AG08396 (cell line): ENCODE measurements at regions not wholly inside any gene's neighbourhood (a gene's known extent, or its start where the extent isn't known, plus 50 kb on each side); places are given as distances from the start of the nearest gene placed in this dataset.
"Not testable (repeated sequence)": the region's sequence is repeated elsewhere in the genome, so short reads cannot be mapped to it uniquely, and the experiment has no call there.

ENCODE experiments used
- DNase-seq: peaks from one replicate; pipeline ENCODE4 v3.0.0; 2012; ENCODE audit warnings: low spot score, mixed read lengths

DNA sequence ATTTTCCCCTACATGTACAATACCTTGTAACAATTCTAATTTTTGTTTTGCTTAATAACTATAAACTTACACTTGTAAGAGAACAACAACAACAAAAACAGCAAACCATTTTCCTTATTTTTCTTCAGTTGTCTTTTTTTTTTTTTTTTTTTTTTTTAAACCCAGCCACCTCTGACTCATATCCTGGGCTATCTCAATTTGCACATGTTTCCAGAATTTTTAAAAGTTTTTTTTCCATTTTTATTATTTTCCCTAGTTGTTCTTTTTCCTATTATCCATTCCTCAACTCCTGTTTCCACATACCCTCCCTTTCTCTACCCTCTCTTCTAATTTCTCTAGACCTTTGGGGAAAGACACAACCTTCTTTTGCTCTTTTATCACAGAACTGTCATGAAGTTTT is 112.5 kb downstream of the EFEMP1 start:
- peak; percentile 23 for DNase-seq

DNA sequence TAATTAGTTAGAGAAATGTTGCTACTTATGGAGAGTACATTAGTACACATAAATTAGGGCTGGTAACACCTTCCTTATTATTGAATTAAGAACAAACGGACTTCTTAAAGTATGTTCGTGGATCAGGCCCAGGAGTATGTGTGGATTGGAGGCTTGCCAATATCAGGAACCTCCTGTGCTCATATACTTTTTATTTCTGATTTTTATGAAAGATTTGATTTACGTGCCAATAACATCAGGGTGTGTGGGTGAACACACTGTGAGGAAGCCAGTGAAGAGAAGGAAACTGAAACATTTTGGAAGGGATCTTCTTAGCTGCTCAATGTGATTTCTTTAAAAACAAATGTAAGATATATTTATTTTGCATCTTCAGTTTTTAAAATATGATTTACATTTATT is 113.0 kb downstream of the EFEMP1 start:
- no peak for DNase-seq

DNA sequence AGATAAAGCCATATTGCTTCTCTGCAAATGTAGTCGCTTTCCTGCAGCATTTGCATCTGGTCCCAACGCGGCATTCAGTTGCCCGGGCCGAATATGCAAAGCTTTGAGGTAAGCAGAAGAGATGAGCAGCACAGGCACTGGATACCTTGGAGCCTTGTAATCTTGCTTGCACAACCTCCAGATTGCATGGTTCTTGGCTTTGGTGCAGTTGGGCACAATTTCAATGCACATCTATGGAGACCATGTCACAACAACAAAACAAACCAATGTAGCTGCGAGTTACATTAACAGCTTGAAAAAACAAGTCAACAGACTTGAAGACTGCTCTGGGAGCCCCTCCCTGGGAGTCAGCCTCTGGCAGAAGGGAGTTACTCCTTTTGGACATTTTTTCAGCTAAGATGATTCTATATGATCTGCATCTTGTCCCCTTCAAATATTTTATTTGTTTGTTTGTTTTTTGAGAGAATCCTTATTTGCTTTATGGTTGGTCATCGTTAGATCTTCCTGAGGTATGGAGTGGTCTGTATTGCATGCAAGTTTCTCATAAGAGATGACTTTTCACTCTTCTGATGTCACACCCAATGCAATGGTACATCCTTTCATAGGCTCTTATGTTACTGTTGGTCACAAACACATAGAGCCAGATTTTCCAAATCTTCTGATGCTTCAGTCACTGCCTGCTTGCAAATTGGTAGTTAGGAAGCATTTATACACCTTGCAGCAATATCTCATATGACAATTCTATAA is 113.5 kb downstream of the EFEMP1 start:
- DNase-seq = peak; percentile 5

- no peak for DNase-seq
These were observed 114.3 kb upstream of the PNPT1 start for GRCh38 chr2:55807900-55808299.

DNA sequence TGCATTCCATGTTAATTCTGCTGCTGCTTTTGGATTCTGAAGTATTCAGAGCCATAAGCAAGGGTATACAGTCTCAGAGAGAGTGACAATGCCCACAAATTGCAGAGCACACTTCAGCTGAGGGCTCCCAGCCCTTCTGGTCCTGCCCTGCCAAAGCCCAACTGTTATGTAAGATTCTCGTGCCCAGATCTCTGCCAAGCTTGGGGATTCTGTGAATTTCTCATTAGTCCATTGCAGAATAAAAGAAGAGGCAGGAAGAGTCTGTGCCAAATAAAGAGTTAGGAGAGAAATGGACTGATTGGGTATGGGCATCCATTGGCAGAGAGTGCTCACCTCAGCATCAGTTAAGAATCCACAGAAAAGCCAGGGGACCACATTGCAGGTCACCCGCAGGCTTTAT is 112.0 kb upstream of the PNPT1 start:
- DNase-seq = no peak

DNA sequence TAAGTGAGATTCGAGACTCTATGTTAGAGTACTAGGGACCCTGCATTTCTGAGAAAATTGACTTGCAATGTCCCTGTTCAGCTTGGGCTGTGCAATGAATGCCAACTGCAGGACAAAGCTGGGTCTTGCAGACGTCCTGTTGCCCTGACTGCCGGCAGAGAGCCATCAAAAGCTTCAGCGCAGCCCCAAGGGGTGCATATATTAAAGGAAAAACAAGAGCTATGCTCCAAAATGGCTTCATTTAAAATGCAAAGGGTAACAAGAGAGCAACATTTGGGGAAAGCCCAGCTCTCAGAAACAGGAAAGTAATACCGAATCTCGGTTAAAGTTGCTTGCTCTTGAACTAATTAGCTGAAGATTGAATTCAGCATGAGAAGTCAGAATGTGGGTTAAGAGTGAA is 110.9 kb upstream of the PNPT1 start:
- no peak for DNase-seq

GRCh38 chr2:55802067-55802466 is 108.4 kb upstream of the PNPT1 start:
- DNase-seq = no peak

- DNase-seq = no peak
These were observed 107.8 kb upstream of the PNPT1 start for GRCh38 chr2:55801436-55801835.

GRCh38 chr2:55799624-55800023 is 106.0 kb upstream of the PNPT1 start:
- DNase-seq = not testable (repeated sequence)

DNA sequence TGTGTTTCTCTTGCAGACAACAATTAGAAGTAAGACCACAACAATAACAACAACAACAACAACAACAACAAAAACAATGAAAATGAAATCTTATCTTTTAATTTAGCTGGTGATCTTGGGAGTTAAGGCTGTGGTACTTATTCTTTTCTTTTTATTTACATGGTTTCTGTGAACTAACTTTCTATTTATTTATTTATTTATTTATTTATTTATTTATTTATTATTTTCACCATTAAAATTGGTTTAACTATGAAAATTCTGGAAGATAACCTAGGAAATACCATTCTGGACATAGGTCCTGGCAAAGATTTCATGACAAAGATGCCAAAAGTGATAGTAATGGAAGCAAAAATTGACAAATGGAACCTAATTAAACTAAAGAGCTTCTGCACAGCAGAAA is 102.5 kb upstream of the PNPT1 start:
- no peak for DNase-seq

DNA sequence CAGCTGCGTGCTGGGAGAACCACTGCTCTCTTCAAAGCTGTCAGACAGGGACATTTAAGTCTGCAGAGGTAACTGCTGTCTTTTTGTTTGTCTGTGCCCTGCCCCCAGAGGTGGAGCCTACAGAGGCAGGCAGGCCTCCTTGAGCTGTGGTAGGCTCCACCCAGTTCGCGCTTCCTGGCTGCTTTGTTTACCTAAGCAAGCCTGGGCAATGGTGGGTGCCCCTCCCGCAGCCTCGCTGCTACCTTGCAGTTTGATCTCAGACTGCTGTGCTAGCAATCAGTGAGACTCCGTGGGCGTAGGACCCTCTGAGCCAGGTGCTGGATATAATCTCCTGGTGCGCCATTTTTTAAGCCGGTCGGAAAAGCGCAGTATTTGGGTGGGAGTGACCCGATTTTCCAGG is 100.0 kb upstream of the PNPT1 start:
- not testable (repeated sequence) for DNase-seq

DNA sequence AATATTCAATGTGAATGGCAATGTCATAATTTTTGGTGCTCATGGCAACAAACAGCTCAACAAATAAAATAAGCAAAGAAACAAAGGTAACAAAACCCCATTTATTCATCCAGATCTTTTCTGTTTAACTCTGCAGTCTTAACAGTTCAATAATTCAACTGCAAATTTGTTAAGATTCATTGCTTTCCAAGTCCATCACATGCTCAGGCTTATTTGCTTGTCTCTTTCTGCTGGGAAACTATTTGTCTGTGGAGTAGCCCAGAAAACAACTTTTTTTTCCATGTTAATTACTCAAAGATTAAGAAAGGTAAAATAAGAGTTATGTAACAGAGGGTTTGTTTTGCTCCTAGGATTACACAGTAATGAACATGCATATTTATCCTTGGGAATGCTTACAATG is 92.6 kb upstream of the PNPT1 start:
- no peak for DNase-seq

DNA sequence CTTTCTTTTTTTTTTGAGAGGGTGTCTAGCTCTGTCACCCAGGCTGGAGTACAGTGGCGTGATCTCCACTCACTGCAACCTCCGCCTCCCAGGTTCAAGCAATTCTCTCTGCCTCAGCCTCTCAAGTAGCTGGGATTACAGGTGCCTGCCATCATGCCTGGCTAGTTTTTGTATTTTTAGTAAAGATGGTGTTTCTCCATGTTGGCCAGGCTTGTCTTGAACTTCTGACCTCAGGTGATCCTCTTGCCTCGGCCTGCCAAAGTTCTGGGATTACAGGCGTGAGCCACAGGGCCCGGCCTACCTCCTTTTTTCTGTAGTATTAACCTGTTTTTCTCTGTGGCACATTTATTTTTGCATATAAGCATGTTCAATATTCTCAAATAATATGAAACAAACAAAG is 90.1 kb upstream of the PNPT1 start:
- not testable (repeated sequence) for DNase-seq

GRCh38 chr2:55782528-55783173 is 89.0 kb upstream of the PNPT1 start:
- DNase-seq = no peak

DNA sequence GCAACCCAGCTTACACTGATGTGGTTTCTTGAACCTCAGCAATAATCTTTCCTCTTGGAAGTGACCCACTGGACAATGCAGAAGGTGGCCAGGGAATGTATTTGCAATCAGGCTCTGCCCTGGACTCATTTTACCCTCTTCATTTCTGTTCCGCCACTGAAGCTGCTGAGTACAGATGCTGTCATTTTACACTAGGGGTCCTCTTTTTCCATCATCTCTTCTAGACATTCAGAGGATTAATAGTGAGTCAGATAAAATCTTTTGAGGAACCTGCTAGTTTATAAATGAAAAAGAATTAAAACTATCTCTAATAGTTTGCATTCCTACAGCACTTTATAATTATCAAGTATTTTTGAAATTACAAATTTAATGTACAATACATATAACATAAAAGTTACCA is 87.9 kb upstream of the PNPT1 start:
- DNase-seq = no peak

- no peak for DNase-seq
These were observed 87.1 kb upstream of the PNPT1 start for GRCh38 chr2:55780697-55781096.

DNA sequence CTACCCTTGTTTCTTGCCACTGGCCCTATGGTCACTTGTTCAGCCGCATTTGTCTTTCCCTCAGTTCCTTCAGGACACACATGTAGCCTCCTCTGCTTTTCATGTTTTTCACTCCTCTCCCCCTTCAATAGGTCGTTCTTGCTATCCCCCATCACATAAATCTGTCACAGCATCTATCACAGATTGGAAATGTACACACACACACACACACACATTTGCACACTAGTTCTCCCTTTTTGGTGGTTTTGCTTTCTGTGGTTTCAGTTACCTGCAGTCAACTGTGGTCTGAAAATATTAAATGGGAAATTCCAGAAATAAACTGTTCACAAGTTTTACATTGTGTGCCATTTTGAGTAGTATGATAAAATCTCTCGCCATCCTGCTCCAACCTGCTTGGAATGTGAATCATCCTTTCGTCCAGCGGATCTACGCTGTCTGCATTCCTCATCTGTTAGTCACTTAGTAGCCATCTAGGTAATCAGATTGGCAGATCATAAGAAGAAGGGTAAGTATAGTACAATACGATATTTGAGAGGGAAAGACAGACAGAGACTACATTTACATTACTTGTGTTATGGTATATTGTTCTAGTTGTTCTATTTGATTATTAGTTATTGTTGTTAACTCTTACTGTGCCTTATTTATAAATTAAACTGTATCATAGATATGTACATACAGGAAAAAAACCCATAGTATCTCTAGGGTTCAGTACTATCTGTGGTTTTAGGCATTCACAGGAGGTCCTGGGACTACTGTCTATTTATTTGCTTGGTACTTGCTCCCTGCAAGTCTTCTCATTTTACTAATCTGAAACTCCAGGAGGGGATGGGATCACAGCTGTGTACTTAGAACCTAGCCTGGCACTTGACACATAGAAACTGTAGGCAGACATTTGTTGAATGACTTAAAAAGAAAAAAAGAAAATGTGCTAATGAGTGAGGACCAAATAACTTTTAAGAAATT is 86.1 kb upstream of the PNPT1 start:
- DNase-seq = peak; percentile 52

GRCh38 chr2:55776966-55777365 is 83.3 kb upstream of the PNPT1 start:
- DNase-seq = no peak

DNA sequence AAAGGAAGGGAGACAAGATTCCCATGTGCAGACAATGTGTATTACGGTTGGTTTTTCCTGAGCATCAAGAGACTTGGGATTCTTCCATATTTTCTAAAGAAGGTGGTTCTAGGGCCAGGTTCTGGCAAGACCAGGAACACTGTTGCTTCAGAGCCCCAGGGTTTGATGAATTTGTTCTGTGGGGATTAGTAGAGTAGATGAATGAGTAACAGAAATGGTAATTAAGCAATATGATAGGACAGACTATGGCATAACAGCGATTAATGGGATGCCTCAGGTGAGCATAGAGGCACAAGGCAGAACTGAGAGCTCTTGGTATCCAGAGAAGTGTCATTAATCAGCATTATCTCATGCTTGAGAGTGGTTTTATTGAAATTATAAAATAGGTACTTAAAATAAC is 82.8 kb upstream of the PNPT1 start:
- no peak for DNase-seq

DNA sequence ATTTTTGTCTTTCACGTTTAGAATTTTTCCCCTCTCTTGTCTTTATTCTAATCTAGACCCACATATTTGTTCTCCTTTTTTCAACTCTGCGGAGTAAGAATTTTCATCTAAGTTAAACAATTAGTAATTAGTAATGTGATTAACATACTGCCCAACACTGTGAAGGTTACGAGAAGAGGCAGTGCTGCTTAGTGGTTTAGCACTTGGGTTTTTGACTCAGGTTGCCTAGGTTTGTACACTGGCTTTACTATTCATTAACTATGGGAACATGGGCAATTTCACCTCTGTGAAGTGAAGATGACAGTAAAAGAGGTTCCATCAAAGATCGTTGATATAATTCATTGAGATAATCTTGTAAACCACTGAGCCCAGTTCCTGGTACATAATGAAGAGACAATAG is 82.2 kb upstream of the PNPT1 start:
- DNase-seq = no peak

GRCh38 chr2:55773651-55774050 is 80.0 kb upstream of the PNPT1 start:
- DNase-seq = not testable (repeated sequence)

DNA sequence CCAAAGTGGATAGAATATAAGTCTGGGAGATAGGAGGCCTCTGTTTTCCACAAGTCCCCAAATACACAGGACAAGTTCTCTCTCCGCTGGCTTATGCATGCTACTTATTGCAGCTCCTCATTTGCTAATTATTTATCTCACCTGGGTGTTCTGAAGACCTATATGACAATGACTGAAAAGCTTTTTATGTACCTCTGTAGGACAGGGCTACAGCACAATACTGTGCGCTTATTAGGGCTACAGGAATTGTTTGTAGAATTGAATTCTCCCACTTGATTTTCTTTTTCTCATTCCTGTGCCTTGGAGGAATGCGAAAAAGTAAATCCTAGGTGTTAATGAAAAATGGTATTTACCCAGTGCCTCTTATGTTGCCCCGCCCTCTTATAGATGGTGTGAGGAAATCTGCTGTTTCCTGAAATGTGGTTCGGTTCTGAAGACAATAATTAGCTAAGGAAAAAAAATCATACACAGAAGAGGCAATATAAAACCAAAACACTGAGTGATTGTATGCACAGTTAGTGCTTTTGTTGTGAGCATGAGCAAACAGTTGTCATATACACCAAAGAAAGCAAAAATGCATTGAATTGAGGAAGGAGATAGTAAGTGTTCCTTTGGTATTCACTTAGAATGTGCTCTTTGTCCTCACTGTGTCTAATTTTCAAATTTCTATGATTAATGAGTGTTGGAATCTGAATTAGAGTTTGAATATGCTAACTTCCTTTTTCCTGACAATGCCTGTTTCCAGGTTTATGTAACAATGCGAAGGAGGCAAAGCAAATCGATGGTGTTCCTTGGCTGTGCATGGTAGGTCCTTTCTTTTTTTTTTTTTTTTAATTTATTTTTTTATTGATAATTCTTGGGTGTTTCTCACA is 78.7 kb upstream of the PNPT1 start:
- DNase-seq = no peak
